COLO668 (cell line): ENCODE measurements at regions not wholly inside any gene's neighbourhood (a gene's known extent, or its start where the extent isn't known, plus 50 kb on each side); places are given as distances from the start of the nearest gene placed in this dataset.

ENCODE experiments used
- DNase-seq: peaks from one replicate; lab custom pipeline; 2025; ENCODE audit not compliant: unreplicated experiment; lab: John Stamatoyannopoulos, UW

DNA sequence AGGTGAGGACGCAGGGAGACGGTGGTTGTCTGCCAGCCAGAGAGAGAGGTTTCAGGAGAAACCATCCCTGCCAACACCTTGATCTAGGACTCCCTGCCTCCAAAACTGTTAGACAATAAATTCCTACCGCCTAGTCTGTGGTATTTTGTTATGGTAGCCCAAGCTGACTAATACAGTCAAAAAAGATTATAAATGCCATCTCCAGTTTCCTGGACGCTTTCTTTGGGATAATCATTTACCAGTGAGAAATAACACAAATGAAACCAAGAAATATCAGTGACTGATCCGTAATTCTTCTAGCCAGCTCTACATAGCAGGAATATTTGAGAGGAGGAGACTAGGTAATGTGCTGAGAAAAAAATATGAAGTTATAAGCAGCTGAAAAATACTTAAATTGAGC is 707.8 kb upstream of the LMCD1 start:
- DNase-seq: no peak

DNA sequence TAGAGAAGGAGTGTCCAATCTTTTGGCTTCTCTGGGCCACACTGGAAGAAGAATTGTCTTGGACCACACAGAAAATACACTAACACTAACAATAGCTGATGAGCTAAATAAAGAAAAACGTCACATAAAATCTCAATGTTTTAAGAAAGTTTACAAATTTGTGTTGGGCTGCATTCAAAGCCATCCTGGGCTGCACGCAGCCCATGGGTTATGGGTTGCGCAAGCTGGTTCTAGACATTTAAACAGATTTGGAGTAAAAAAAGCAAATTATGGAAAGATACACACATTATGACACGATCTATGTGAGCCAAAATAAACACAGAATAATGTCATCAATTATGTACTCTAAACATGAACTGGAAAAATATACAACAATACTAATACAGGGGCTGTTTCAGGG is 703.3 kb upstream of the LMCD1 start:
- no peak for DNase-seq

- DNase-seq: no peak
Observed at GRCh38 chr3:7800006-7800780, 701.4 kb upstream of the LMCD1 start.

DNA sequence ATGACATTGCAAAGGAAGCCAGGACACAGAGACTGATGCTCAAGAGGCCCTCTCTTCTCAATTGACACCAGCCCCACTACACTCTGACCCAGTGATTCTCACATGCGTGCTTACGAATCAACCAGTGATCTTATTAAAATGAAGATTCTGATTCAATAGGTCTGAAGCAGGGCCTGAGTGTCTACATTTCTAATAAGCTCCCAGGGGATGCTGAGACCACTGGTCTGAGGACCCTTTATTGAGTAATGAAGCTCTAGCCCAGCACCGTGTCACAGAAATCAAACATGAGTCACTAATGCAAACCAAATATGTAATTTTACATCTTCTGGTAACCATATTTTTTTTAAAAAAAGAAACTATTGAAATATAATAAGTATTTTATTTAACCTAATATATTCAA is 689.1 kb upstream of the LMCD1 start:
- DNase-seq: no peak

DNA sequence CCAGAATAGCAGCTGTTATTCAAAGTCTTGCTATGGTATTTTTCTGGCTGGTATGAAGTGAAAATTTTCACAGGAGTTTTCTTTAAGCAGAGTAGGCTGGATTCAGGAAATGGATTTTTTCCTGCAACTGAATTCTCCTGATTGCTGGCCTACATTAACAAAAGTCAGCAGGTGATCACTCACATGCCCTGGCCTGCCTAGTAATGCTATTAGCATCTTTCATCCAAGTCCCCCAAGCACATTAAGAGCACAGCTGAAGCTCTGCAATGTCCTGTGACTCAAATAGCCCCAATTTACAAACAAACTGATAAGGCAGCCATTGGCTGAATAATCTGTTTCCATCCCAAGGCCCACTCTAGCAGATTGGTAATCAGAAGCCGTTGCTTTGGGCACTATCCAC is 688.3 kb upstream of the LMCD1 start:
- DNase-seq: no peak

DNA sequence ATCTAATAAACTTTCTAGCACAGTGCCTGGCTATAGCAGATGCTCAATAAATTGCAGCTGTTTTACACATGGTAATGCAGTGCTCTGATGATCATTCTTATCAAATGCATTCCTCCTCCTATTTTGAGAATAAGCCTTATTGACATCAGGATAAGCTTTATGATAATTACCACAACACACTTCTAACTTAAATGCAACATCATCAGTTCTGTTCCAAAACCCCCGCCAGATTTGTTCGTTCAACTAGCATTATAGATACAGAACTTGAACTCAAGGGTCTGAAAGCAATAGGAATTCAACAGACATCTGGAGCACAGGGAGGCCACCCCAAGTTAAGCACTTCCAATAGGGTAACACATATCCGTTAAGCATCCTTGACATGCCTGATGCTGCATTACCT is 684.4 kb upstream of the LMCD1 start:
- no peak for DNase-seq

DNA sequence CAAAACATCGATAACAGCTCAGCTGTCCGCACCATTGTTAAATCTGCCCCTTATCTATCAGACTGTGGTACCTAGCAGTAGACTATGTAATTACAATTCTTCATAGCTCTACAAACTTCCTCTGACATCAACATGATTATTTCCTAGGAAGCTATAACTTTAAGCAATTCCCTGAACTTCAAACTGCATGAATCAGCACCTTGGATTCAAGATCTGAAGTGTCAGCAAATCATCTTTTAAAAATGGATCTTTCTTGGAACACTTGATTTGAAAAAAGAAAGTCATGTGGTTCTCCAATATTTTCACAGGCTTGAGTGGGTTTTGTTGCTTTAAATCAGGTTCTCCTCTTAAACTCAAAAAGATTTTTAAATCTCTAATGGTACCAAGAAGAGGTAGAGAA is 680.7 kb upstream of the LMCD1 start:
- no peak for DNase-seq

DNA sequence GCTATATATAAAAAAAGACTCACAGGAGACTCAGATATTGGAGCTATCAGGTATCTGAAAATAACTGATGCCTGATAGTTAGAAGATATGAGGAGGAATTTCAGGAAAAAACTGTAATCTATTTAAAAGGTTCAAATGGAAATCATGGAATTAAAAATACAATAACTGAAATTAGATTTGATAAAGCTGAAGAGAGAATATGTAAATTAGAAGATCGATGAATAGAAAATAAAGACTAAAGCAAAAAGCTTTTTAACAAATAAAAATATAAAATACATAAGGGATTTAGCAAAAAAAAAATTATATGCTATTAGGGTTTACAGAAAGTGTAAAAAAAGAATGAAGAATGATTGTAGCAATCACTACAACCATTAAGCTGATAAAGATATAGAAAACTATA is 679.8 kb upstream of the LMCD1 start:
- DNase-seq: no peak

DNA sequence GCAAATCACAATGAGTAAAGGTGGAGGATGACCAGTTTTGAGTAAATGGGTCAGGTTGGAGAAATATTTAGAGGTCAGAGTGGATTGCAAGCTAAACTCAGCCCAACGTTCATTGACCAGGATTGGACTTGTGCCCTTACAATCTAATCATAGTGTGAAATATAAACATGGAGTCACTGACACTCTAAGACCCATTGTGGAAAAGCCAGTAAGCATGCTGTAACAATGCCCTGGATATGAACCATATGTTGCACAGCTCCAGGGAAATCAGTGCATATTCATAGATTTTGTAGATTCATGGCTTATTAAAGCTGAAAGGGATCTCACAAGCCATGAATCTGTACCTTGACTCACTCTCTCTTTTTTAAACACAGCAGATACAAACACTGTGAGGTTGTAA is 660.2 kb upstream of the LMCD1 start:
- DNase-seq: no peak

GRCh38 chr3:7843441-7843840 is 658.2 kb upstream of the LMCD1 start:
- no peak for DNase-seq

GRCh38 chr3:7847021-7847420 is 654.6 kb upstream of the LMCD1 start:
- no peak for DNase-seq

DNA sequence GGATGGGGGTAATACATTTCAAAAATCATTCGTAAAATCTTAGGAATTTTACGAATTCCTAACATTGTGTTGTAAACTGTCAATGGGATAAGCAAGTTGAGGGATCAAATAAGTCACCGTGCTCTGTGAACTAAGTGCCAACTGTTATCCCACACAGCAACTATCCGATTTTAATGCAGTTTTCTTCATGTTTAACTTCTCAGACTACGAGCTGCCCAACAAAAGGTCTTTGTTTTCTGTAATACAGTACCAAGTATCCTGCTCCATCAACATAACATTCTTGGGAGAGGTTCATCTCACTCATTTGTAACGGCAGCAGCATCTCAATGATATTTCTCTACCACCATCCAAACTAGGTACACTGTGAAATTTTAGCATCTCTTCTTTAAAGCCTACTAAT is 654.1 kb upstream of the LMCD1 start:
- DNase-seq: no peak

- DNase-seq: no peak
Observed at GRCh38 chr3:7854266-7854665, 647.4 kb upstream of the LMCD1 start.

DNA sequence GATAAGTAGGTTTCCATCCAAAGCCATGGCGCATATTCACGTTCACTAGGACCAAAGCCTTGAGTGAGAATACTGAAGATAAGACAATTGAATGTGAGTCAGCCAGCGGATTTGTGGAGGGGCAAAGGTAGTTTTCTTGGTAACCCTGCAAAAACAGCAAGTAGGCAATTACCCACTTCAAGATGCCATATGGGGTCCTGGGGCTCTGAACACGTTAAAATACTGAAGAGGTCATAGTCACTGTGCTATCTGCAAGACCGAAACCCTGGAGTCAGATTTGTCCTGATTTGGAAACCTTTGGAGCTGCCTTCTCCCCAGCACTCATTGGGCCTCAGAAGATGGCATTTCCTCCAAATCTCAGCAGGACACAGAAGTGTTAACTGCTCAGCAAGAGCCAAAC is 646.9 kb upstream of the LMCD1 start:
- no peak for DNase-seq

DNA sequence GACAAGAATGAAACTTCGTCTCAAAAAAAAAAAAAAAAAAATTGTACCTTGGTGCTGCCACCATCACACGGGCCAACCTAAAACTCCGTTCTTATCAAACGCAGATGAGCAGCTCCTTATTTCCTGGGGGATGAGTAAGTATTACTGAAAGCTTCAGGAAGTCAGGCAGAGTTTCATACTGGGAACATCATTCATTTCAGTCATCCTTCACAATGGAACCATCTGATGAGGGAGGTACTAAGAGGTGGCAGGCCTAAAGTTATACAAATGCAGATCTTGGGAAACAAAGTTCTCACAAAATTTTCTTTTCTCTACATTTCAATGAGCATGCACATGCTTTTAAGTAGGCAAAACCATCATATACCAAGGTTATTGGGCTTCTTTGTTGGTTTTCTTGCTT is 636.0 kb upstream of the LMCD1 start:
- DNase-seq: no peak

- DNase-seq: no peak
Observed at GRCh38 chr3:7867587-7867986, 634.0 kb upstream of the LMCD1 start.

- no peak for DNase-seq
Observed at GRCh38 chr3:7871003-7871560, 630.5 kb upstream of the LMCD1 start.

- DNase-seq: no peak
Observed at GRCh38 chr3:7874116-7874515, 627.5 kb upstream of the LMCD1 start.

GRCh38 chr3:7875925-7876324 is 625.7 kb upstream of the LMCD1 start:
- DNase-seq: no peak

GRCh38 chr3:7876741-7877297 is 624.8 kb upstream of the LMCD1 start:
- no peak for DNase-seq

GRCh38 chr3:7877312-7877711 is 624.3 kb upstream of the LMCD1 start:
- no peak for DNase-seq

GRCh38 chr3:7879572-7879971 is 622.1 kb upstream of the LMCD1 start:
- DNase-seq: no peak

- DNase-seq: no peak
Observed at GRCh38 chr3:7881946-7882345, 619.7 kb upstream of the LMCD1 start.
